ENCODE measurements at regions not wholly inside any gene's neighbourhood (a gene's known extent, or its start where the extent isn't known, plus 50 kb on each side); places are given as distances from the start of the nearest gene placed in this dataset.
"Not testable (repeated sequence)": the region's sequence is repeated elsewhere in the genome, so short reads cannot be mapped to it uniquely, and the experiment has no call there.

DNA sequence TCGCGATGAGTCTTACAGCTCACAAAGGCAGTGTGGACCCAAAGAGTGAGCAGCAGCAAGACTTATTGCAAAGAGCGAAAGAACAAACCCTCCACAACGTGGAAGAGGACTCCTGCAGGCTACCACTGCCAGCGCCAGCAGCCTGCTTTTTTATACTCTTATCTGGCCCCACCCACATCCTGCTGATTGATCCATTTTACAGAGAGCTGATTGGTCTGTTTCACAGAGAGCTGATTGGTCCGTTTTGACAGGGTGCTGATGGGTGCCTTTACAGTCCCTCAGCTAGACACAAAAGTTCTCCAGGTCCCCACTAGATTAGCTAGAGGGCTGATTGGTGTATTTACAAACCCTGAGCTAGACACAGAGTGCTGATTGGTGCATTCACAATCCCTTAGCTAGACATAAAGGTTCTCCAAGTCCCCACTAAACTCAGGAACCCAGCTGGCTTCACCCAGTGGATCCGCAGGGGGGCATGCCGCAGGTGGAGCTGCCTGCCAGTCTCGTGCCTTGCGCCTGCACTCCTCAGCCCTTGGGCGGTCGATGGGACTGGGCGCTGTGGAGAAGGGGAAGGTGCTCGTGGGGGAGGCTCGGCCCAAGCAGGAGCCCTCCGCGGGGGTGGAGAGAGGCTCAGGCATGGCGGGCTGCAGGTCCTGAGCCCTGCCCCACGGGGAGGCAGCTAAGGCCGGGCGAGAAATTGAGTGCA is 75.7 kb downstream of the QDPR start:
- whole genome bisulfite sequencing (ENCODE audit: insufficient coverage) = 97% methylated on average over 17 of the region's 21 CpGs
- POLR2A ChIA-PET = not testable (repeated sequence)

DNA sequence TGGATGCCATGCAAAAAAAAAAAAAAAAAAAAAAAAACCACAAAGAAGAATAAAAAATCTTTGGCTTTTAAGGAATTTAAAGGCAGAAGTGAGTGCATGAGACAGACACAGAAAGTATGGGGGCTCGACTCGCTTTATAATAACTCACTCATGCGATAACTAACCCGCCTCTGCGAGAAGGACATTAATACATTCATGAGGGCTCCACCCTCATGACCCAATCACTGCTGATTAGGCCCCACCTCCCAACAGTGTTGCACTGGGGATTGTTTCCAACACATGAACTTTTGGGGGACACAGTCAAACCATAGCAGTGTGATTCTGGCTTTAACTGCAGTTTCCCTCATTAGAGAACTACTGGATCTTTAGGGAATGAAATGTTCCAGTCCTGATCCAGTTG is 78.1 kb downstream of the QDPR start:
- Histone ChIP-seq H3K27me3 (replicated peaks in 2 of 5; ENCODE audit: control insufficient read depth in 4 of 5, insufficient read depth in 5 of 5, low read length in 4 of 5) (no peaks in the 10 kb centered on the region), H3K4me1 (ENCODE audit: control extremely low read depth in 1 of 4, control insufficient read depth in 4 of 4, insufficient read depth in 4 of 4, low read length in 3 of 4) (no peaks in the 10 kb centered on the region), H3K9me3 (ENCODE audit: control extremely low read depth in 1 of 5, control insufficient read depth in 4 of 5, insufficient read depth in 2 of 5, low read depth in 1 of 5, low read length in 4 of 5) (peaks cover 0 to 3% (median 0%) of the 10 kb centered on the region in 5 experiments), H3K36me3 (ENCODE audit: control insufficient read depth in 4 of 4, insufficient read depth in 4 of 4, low read length in 3 of 4) (no peaks in the 10 kb centered on the region), H3K27ac (ENCODE audit: insufficient read depth in 1 of 2, low read depth in 1 of 2, low read length in 2 of 2, poor library complexity in 1 of 2, severe bottlenecking in 2 of 2) (no peak overlapping the region), H3K4me3 (ENCODE audit: control insufficient read depth in 1 of 7, extremely low read depth in 1 of 7, insufficient read depth in 4 of 7, low read depth in 2 of 7, low read length in 6 of 7) (no peak overlapping the region)
- 96% methylated on average over 5 of the region's 5 CpGs for WGBS (ENCODE audit: insufficient coverage)
- ChIA-PET CTCF (interaction anchor here (3.0 kb wide), 1 partner anchor 13 kb away, joined by 9 read pairs; no protein-coding TSS in a partner anchor), POLR2A (interaction anchor here (0.6 kb wide), 1 partner anchor 161 kb away, joined by 3 read pairs; no protein-coding TSS in a partner anchor)
- no peak for DNase-seq

More for the DNA sequence above, 75.7 kb downstream of the QDPR start:
- CTCF ChIA-PET = interaction anchor here (1.4 to 3.0 kb wide), 2 partner anchors 10 to 29 kb away, joined by 3 to 9 read pairs; no protein-coding TSS in a partner anchor
- H3K27me3 ChIP-seq (replicated peaks in 2 of 5; ENCODE audit: control insufficient read depth in 4 of 5, insufficient read depth in 5 of 5, low read length in 4 of 5); H3K27ac ChIP-seq (ENCODE audit: insufficient read depth in 1 of 2, low read depth in 1 of 2, low read length in 2 of 2, poor library complexity in 1 of 2, severe bottlenecking in 2 of 2); H3K9me3 ChIP-seq (ENCODE audit: control extremely low read depth in 1 of 5, control insufficient read depth in 4 of 5, insufficient read depth in 2 of 5, low read depth in 1 of 5, low read length in 4 of 5); H3K36me3 ChIP-seq (ENCODE audit: control insufficient read depth in 4 of 4, insufficient read depth in 4 of 4, low read length in 3 of 4); DNase-seq; H3K4me3 ChIP-seq (ENCODE audit: control insufficient read depth in 1 of 7, extremely low read depth in 1 of 7, insufficient read depth in 4 of 7, low read depth in 2 of 7, low read length in 6 of 7); H3K4me1 ChIP-seq (ENCODE audit: control extremely low read depth in 1 of 4, control insufficient read depth in 4 of 4, insufficient read depth in 4 of 4, low read length in 3 of 4): not testable (repeated sequence)

DNA sequence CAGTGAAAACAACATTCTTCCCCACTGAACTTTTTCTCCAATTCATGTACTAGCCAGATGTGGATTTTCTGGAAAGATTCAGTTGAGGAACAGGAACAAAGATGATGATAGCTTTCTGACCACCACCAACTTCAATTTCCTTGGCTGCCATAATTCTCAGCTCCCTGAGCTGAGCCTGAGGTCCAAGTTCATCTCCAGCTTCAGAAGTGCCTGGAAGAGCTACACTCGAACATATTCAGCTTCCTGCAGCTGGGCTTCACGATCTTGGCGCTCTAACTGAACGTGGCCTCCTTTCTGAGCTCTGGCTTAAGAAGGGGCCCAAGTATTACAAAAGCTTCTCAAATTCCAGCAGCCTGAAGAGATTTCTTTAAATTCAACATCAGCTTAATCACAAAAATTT is 83.9 kb downstream of the QDPR start:
- DNase-seq = no peak
- ChIA-PET POLR2A (no interaction called here), CTCF (no interaction called here)
- H3K27ac ChIP-seq (ENCODE audit: insufficient read depth in 1 of 2, low read depth in 1 of 2, low read length in 2 of 2, poor library complexity in 1 of 2, severe bottlenecking in 2 of 2) = no peak overlapping the region
- no peak overlapping the region for H3K4me3 ChIP-seq (ENCODE audit: control insufficient read depth in 1 of 7, extremely low read depth in 1 of 7, insufficient read depth in 4 of 7, low read depth in 2 of 7, low read length in 6 of 7)
- H3K36me3 ChIP-seq (ENCODE audit: control insufficient read depth in 4 of 4, insufficient read depth in 4 of 4, low read length in 3 of 4) = no peaks in the 10 kb centered on the region
- no peaks in the 10 kb centered on the region for H3K27me3 ChIP-seq (replicated peaks in 2 of 5; ENCODE audit: control insufficient read depth in 4 of 5, insufficient read depth in 5 of 5, low read length in 4 of 5)
- 91% methylated on average over 4 of the region's 4 CpGs for WGBS (ENCODE audit: insufficient coverage)
- H3K4me1 ChIP-seq (ENCODE audit: control extremely low read depth in 1 of 4, control insufficient read depth in 4 of 4, insufficient read depth in 4 of 4, low read length in 3 of 4) = no peaks in the 10 kb centered on the region
- no peaks in the 10 kb centered on the region for H3K9me3 ChIP-seq (ENCODE audit: control extremely low read depth in 1 of 5, control insufficient read depth in 4 of 5, insufficient read depth in 2 of 5, low read depth in 1 of 5, low read length in 4 of 5)

DNA sequence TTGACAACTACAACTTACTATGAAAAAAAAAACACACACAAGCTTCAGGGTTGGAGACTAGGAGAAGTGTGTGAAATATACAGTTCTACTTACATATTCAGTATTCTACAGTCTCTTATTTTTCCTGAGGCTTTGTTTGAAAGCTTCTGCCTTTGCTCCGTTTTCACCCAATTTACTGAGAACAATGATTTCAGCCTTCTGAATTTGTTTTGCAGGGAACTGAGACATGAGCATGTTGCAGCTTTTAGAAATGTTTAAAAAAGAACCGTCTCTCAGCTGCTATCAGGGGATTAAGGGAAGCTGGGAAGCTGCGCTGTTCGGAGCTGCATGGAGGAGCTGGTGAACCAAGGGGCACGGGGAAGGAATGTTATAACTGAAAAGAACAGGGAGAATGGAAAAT is 85.7 kb downstream of the QDPR start:
- WGBS (ENCODE audit: insufficient coverage) = 98% methylated on average over 4 of the region's 5 CpGs
- POLR2A ChIA-PET = interaction anchor here (0.7 kb wide), 1 partner anchor 698 kb away, joined by 4 read pairs; no protein-coding TSS in a partner anchor
- Histone ChIP-seq H3K4me3 (ENCODE audit: control insufficient read depth in 1 of 7, extremely low read depth in 1 of 7, insufficient read depth in 4 of 7, low read depth in 2 of 7, low read length in 6 of 7) (no peak overlapping the region), H3K27me3 (replicated peaks in 2 of 5; ENCODE audit: control insufficient read depth in 4 of 5, insufficient read depth in 5 of 5, low read length in 4 of 5) (no peaks in the 10 kb centered on the region), H3K36me3 (ENCODE audit: control insufficient read depth in 4 of 4, insufficient read depth in 4 of 4, low read length in 3 of 4) (no peaks in the 10 kb centered on the region), H3K9me3 (ENCODE audit: control extremely low read depth in 1 of 5, control insufficient read depth in 4 of 5, insufficient read depth in 2 of 5, low read depth in 1 of 5, low read length in 4 of 5) (no peaks in the 10 kb centered on the region), H3K27ac (ENCODE audit: insufficient read depth in 1 of 2, low read depth in 1 of 2, low read length in 2 of 2, poor library complexity in 1 of 2, severe bottlenecking in 2 of 2) (no peak overlapping the region), H3K4me1 (ENCODE audit: control extremely low read depth in 1 of 4, control insufficient read depth in 4 of 4, insufficient read depth in 4 of 4, low read length in 3 of 4) (no peaks in the 10 kb centered on the region)
- DNase-seq = no peak
- CTCF ChIA-PET = no interaction called here

DNA sequence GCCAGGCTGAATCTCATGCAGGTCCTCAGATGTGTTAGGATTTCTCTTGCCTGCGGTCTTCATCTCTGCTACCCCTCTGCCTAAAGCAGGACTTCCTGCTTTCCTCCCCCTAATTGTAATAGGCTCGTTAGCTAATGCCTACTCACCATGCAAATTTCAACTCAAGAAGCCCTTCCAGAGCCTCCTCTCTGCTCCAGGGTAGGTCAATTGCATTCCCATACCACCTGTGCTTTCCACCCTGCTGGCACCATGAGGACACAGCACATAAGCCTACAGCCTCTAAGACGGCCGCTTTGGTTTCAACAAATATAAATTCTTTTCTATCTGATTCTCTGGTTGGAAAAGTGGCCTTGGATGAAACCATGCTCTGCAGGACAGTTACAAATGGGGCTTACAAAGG is 93.9 kb downstream of the QDPR start:
- DNase-seq = no peak
- CTCF ChIA-PET = no interaction called here

DNA sequence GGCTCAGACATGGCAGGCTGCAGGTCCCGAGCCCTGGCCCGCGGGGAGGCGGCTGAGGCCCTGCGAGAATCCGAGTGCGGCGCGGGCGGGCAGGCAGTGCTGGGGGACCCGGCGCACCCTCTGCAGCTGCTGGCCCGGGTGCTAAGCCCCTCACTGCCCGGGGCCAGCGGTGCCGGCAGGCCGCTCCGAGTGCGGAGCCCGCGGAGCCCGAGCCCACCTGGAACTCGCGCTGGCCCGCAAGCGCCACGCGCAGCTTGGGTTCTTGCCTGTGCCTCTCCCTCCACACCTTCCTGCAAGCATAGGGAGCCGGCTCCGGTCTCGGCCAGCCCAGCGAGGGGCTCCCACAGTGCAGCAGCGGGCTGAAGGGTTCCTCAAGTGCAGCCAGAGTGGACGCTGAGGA is 97.5 kb downstream of the QDPR start:
- no peaks in the 10 kb centered on the region for H3K4me1 ChIP-seq (ENCODE audit: control extremely low read depth in 1 of 4, control insufficient read depth in 4 of 4, insufficient read depth in 4 of 4, low read length in 3 of 4)
- no peak for DNase-seq
- no peak overlapping the region for H3K4me3 ChIP-seq (ENCODE audit: control insufficient read depth in 1 of 7, extremely low read depth in 1 of 7, insufficient read depth in 4 of 7, low read depth in 2 of 7, low read length in 6 of 7)
- ChIA-PET CTCF (no interaction called here), POLR2A (no interaction called here)
- no peaks in the 10 kb centered on the region for H3K36me3 ChIP-seq (ENCODE audit: control insufficient read depth in 4 of 4, insufficient read depth in 4 of 4, low read length in 3 of 4)
- peaks cover 0 to 7% (median 0%) of the 10 kb centered on the region in 5 experiments for H3K9me3 ChIP-seq (ENCODE audit: control extremely low read depth in 1 of 5, control insufficient read depth in 4 of 5, insufficient read depth in 2 of 5, low read depth in 1 of 5, low read length in 4 of 5)
- no peak overlapping the region for H3K27ac ChIP-seq (ENCODE audit: insufficient read depth in 1 of 2, low read depth in 1 of 2, low read length in 2 of 2, poor library complexity in 1 of 2, severe bottlenecking in 2 of 2)
- 96% methylated on average over 18 of the region's 34 CpGs for WGBS (ENCODE audit: insufficient coverage)
- H3K27me3 ChIP-seq (replicated peaks in 2 of 5; ENCODE audit: control insufficient read depth in 4 of 5, insufficient read depth in 5 of 5, low read length in 4 of 5) = no peaks in the 10 kb centered on the region

More for the DNA sequence above, 93.9 kb downstream of the QDPR start:
- POLR2A ChIA-PET = no interaction called here
- Histone ChIP-seq H3K27ac (ENCODE audit: insufficient read depth in 1 of 2, low read depth in 1 of 2, low read length in 2 of 2, poor library complexity in 1 of 2, severe bottlenecking in 2 of 2) (no peak overlapping the region), H3K9me3 (ENCODE audit: control extremely low read depth in 1 of 5, control insufficient read depth in 4 of 5, insufficient read depth in 2 of 5, low read depth in 1 of 5, low read length in 4 of 5) (peaks cover 0 to 7% (median 0%) of the 10 kb centered on the region in 5 experiments), H3K4me3 (ENCODE audit: control insufficient read depth in 1 of 7, extremely low read depth in 1 of 7, insufficient read depth in 4 of 7, low read depth in 2 of 7, low read length in 6 of 7) (no peak overlapping the region), H3K36me3 (ENCODE audit: control insufficient read depth in 4 of 4, insufficient read depth in 4 of 4, low read length in 3 of 4) (no peaks in the 10 kb centered on the region), H3K4me1 (ENCODE audit: control extremely low read depth in 1 of 4, control insufficient read depth in 4 of 4, insufficient read depth in 4 of 4, low read length in 3 of 4) (no peaks in the 10 kb centered on the region), H3K27me3 (replicated peaks in 2 of 5; ENCODE audit: control insufficient read depth in 4 of 5, insufficient read depth in 5 of 5, low read length in 4 of 5) (no peaks in the 10 kb centered on the region)
- WGBS (ENCODE audit: insufficient coverage) = 81% methylated on average over 2 of the region's 4 CpGs

DNA sequence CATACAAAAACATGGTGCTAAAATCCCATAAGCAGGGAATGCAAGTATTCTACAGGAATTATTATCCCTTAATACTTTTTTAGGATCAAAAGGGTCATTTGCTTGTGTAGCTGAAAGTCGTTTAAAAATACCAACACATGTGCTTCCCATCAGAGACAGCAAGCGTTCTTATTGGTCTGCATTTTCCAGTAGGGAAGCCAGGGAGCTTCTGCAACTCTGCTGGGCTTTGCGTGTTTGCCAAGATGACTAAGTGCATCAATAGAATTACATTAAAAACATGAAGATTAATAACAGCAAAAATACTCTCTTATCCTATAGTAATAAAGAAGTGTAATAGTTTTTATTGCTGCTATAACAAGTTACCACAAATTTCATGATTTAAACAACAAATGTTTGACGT is 111.2 kb downstream of the QDPR start:
- DNase-seq = no peak
- no peaks in the 10 kb centered on the region for H3K27me3 ChIP-seq (replicated peaks in 2 of 5; ENCODE audit: control insufficient read depth in 4 of 5, insufficient read depth in 5 of 5, low read length in 4 of 5)
- H3K9me3 ChIP-seq (ENCODE audit: control extremely low read depth in 1 of 5, control insufficient read depth in 4 of 5, insufficient read depth in 2 of 5, low read depth in 1 of 5, low read length in 4 of 5) = no peaks in the 10 kb centered on the region
- H3K36me3 ChIP-seq (ENCODE audit: control insufficient read depth in 4 of 4, insufficient read depth in 4 of 4, low read length in 3 of 4) = no peaks in the 10 kb centered on the region
- WGBS (ENCODE audit: insufficient coverage) = 100% methylated on average over 1 of the region's 4 CpGs
- POLR2A ChIA-PET = no interaction called here
- CTCF ChIA-PET = no interaction called here
- no peak overlapping the region for H3K4me3 ChIP-seq (ENCODE audit: control insufficient read depth in 1 of 7, extremely low read depth in 1 of 7, insufficient read depth in 4 of 7, low read depth in 2 of 7, low read length in 6 of 7)
- H3K4me1 ChIP-seq (ENCODE audit: control extremely low read depth in 1 of 4, control insufficient read depth in 4 of 4, insufficient read depth in 4 of 4, low read length in 3 of 4) = no peaks in the 10 kb centered on the region
- H3K27ac ChIP-seq (ENCODE audit: insufficient read depth in 1 of 2, low read depth in 1 of 2, low read length in 2 of 2, poor library complexity in 1 of 2, severe bottlenecking in 2 of 2) = no peak overlapping the region
